WTC11 (cell line): ENCODE measurements at regions not wholly inside any gene's neighbourhood (a gene's known extent, or its start where the extent isn't known, plus 50 kb on each side); places are given as distances from the start of the nearest gene placed in this dataset.

Experiments used
- ATAC-seq: fragments of 200-7000 bp; cut with Tn5 transposase; 2 replicates; pipeline ENCODE4 v1.10.0; 2021; ENCODE audit warnings: mild to moderate bottlenecking, moderate library complexity
- CTCF ChIA-PET: fragments of 300-600 bp; sonication (Branson Sonifier 250); formaldehyde crosslinking; loops from one replicate; lab custom pipeline; 2021; ENCODE audit warnings: antibody characterized with exemption; lab: Charles Lee
- POLR2A ChIA-PET: fragments of 350-600 bp; sonication (Branson Sonifier 250); formaldehyde crosslinking; loops from one replicate; lab custom pipeline; 2021; ENCODE audit warnings: antibody characterized with exemption; lab: Charles Lee
- DNase-seq: peaks from one replicate; pipeline ENCODE4 v3.0.0; 2021; ENCODE audit warnings: low spot score
- H3K27ac Mint-ChIP-seq: 2 replicates; pipeline ENCODE4 v1.8.0; 2021; ENCODE audit warnings: mixed read lengths
- H3K27me3 Mint-ChIP-seq: 2 replicates; pipeline ENCODE4 v1.8.0; 2021; ENCODE audit warnings: low read depth, mild to moderate bottlenecking, moderate library complexity, mixed read lengths
- H3K36me3 Mint-ChIP-seq: 2 replicates; pipeline ENCODE4 v1.8.0; 2021; ENCODE audit warnings: mixed read lengths
- H3K4me1 Mint-ChIP-seq: 2 replicates; pipeline ENCODE4 v1.8.0; 2022; ENCODE audit warnings: mixed read lengths
- H3K4me3 Mint-ChIP-seq: 2 replicates; pipeline ENCODE4 v1.8.0; 2021; ENCODE audit warnings: mild to moderate bottlenecking, moderate library complexity, mixed read lengths
- H3K9me3 Mint-ChIP-seq: 2 replicates; pipeline ENCODE4 v1.8.0; 2021; ENCODE audit warnings: mixed read lengths
- CDX4 ChIP-seq: fragments of 250-450 bp; sonication (Bioruptor Pico); IDR thresholded peaks from 2 replicates; pipeline ENCODE4 v1.9.0; 2021; ENCODE audit warnings: moderate library complexity, mild to moderate bottlenecking, inconsistent platforms, borderline replicate concordance
- CREB1 ChIP-seq: sonication (generic); formaldehyde crosslinking; IDR thresholded peaks from 2 replicates; pipeline ENCODE4 v1.8.0; 2023; ENCODE audit warnings: mild to moderate bottlenecking, missing genetic modification reagents
- GABPB1 ChIP-seq: sonication (generic); formaldehyde crosslinking; IDR thresholded peaks from 2 replicates; pipeline ENCODE4 v1.8.1; 2023; ENCODE audit warnings: mild to moderate bottlenecking, missing genetic modification reagents
- GRHL2 ChIP-seq: fragments of 250-450 bp; sonication (Bioruptor Pico); IDR thresholded peaks from 2 replicates; pipeline ENCODE4 v1.8.0; 2022; ENCODE audit warnings: mild to moderate bottlenecking, moderate library complexity; ENCODE audit not compliant: insufficient replicate concordance, severe bottlenecking
- GTF2I ChIP-seq: fragments of 250-450 bp; sonication (Bioruptor Pico); conservative IDR thresholded peaks from 2 replicates; pipeline ENCODE4 v1.4.0; 2021; ENCODE audit warnings: mild to moderate bottlenecking
- HMGXB4 ChIP-seq: sonication (generic); formaldehyde crosslinking; IDR thresholded peaks from 2 replicates; pipeline ENCODE4 v1.8.1; 2023; ENCODE audit warnings: mild to moderate bottlenecking, moderate library complexity, missing genetic modification reagents
- MAX ChIP-seq: sonication (generic); formaldehyde crosslinking; IDR thresholded peaks from 2 replicates; pipeline ENCODE4 v1.8.0; 2022; ENCODE audit warnings: mild to moderate bottlenecking, missing genetic modification reagents
- MLX ChIP-seq: sonication (generic); formaldehyde crosslinking; IDR thresholded peaks from 2 replicates; pipeline ENCODE4 v1.8.1; 2023; ENCODE audit warnings: mild to moderate bottlenecking, missing genetic modification reagents, moderate library complexity
- NFYB ChIP-seq: sonication (generic); formaldehyde crosslinking; conservative IDR thresholded peaks from 2 replicates; pipeline ENCODE4 v1.8.0; 2022; ENCODE audit warnings: low read depth, missing genetic modification reagents
- TEAD1 ChIP-seq: sonication (generic); formaldehyde crosslinking; IDR thresholded peaks from 2 replicates; pipeline ENCODE4 v1.8.0; 2022; ENCODE audit warnings: mild to moderate bottlenecking, missing genetic modification reagents
- TP53 ChIP-seq: sonication (generic); formaldehyde crosslinking; IDR thresholded peaks from 2 replicates; pipeline ENCODE4 v1.8.1; 2023; ENCODE audit warnings: mild to moderate bottlenecking, missing genetic modification reagents
- ZNF396 ChIP-seq: fragments of 250-450 bp; sonication (Bioruptor Pico); IDR thresholded peaks from 2 replicates; pipeline ENCODE4 v1.8.0; 2021; ENCODE audit warnings: mild to moderate bottlenecking, moderate library complexity, borderline replicate concordance
- ZNF416 ChIP-seq: fragments of 250-450 bp; sonication (Bioruptor Pico); IDR thresholded peaks from 2 replicates; pipeline ENCODE4 v1.9.0; 2021; ENCODE audit warnings: mild to moderate bottlenecking, inconsistent platforms
- ZNF532 ChIP-seq: fragments of 250-450 bp; sonication (Bioruptor Pico); IDR thresholded peaks from 2 replicates; pipeline ENCODE4 v1.9.0; 2021; ENCODE audit warnings: mild to moderate bottlenecking, borderline replicate concordance
- TF ChIP-seq, protein P1 (sequence below): sonication (generic); formaldehyde crosslinking; IDR thresholded peaks from 2 replicates; pipeline ENCODE4 v1.8.0; 2022; ENCODE audit warnings: mild to moderate bottlenecking, missing genetic modification reagents
- TF ChIP-seq, protein P2 (sequence below): fragments of 250-450 bp; sonication (Bioruptor Pico); IDR thresholded peaks from 2 replicates; pipeline ENCODE4 v1.9.0; 2021; ENCODE audit warnings: mild to moderate bottlenecking
- TF ChIP-seq, protein P3 (sequence below): sonication (generic); formaldehyde crosslinking; conservative IDR thresholded peaks from 2 replicates; pipeline ENCODE4 v1.8.1; 2023; ENCODE audit warnings: mild to moderate bottlenecking, low read depth, missing genetic modification reagents, moderate library complexity
- TF ChIP-seq, protein P4 (sequence below): sonication (generic); formaldehyde crosslinking; IDR thresholded peaks from 2 replicates; pipeline ENCODE4 v1.8.1; 2023; ENCODE audit warnings: mild to moderate bottlenecking, missing genetic modification reagents, moderate library complexity

DNA sequence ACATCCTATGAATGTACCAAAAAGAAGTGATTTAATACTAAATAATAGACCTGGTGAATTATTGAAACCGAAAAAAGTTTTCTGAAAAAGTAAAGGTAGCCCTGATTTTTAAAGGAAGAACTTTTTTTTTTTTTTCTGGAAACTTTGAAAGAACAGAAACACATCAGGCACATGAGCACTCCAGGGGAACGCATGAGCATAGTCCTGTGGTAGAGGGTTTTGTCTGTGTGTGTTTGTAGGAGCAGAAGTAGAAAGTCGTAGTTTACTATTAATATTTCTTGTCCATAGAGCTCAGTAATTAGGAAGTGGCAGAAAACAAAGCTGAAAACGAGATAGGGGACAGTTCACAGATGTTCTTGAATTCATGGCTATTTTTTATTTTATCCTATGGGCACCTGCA, 1175.9 kb upstream of the B3GALT2 start:
- Mint-ChIP-seq H3K9me3 (0 out of 2 replicates have a peak, but pooled peaks cover 3% of the 10 kb centered on the region), H3K4me3 (no peak overlapping the region), H3K36me3 (no peaks in the 10 kb centered on the region), H3K27ac (no peak overlapping the region), H3K4me1 (no peaks in the 10 kb centered on the region), H3K27me3 (no peaks in the 10 kb centered on the region)
- DNase-seq: no peak
- TF ChIP-seq TEAD1 (CRISPR knock-in tag) (no peak), ZNF396 (CRISPR knock-in tag) (no peak), ZNF532 (CRISPR knock-in tag) (no peak), HMGXB4 (no peak), TP53 (no peak), MLX (CRISPR knock-in tag) (no peak), MAX (CRISPR knock-in tag) (no peak), ZNF416 (no peak)
- TF ChIP-seq, protein P1, sequence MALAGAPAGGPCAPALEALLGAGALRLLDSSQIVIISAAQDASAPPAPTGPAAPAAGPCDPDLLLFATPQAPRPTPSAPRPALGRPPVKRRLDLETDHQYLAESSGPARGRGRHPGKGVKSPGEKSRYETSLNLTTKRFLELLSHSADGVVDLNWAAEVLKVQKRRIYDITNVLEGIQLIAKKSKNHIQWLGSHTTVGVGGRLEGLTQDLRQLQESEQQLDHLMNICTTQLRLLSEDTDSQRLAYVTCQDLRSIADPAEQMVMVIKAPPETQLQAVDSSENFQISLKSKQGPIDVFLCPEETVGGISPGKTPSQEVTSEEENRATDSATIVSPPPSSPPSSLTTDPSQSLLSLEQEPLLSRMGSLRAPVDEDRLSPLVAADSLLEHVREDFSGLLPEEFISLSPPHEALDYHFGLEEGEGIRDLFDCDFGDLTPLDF (CRISPR knock-in tag): no peak
- TF ChIP-seq, protein P2, sequence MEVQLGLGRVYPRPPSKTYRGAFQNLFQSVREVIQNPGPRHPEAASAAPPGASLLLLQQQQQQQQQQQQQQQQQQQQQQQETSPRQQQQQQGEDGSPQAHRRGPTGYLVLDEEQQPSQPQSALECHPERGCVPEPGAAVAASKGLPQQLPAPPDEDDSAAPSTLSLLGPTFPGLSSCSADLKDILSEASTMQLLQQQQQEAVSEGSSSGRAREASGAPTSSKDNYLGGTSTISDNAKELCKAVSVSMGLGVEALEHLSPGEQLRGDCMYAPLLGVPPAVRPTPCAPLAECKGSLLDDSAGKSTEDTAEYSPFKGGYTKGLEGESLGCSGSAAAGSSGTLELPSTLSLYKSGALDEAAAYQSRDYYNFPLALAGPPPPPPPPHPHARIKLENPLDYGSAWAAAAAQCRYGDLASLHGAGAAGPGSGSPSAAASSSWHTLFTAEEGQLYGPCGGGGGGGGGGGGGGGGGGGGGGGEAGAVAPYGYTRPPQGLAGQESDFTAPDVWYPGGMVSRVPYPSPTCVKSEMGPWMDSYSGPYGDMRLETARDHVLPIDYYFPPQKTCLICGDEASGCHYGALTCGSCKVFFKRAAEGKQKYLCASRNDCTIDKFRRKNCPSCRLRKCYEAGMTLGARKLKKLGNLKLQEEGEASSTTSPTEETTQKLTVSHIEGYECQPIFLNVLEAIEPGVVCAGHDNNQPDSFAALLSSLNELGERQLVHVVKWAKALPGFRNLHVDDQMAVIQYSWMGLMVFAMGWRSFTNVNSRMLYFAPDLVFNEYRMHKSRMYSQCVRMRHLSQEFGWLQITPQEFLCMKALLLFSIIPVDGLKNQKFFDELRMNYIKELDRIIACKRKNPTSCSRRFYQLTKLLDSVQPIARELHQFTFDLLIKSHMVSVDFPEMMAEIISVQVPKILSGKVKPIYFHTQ (CRISPR knock-in tag): no peak
- CTCF ChIA-PET: interaction anchor here (0.9 kb wide), 1 partner anchor 20 kb away, joined by 6 read pairs; no protein-coding TSS in a partner anchor
- no peak for ATAC-seq
- POLR2A ChIA-PET: no interaction called here

- DNase-seq: no peak
- no peaks in the 10 kb centered on the region for H3K36me3 Mint-ChIP-seq
- no peaks in the 10 kb centered on the region for H3K4me1 Mint-ChIP-seq
- POLR2A ChIA-PET: no interaction called here
- H3K27me3 Mint-ChIP-seq: no peaks in the 10 kb centered on the region
- H3K27ac Mint-ChIP-seq: no peak overlapping the region
- no peak for ATAC-seq
- 0 out of 2 replicates have a peak, but pooled peaks cover 3% of the 10 kb centered on the region for H3K9me3 Mint-ChIP-seq
- CTCF ChIA-PET: no interaction called here
- no peak overlapping the region for H3K4me3 Mint-ChIP-seq
- TF ChIP-seq GABPB1 (CRISPR knock-in tag) (no peak), ZNF416 (no peak), GTF2I (CRISPR knock-in tag) (no peak), NFYB (CRISPR knock-in tag) (no peak), TEAD1 (CRISPR knock-in tag) (no peak), CREB1 (no peak), GRHL2 (CRISPR knock-in tag) (no peak), CDX4 (no peak)
- TF ChIP-seq, protein P3, sequence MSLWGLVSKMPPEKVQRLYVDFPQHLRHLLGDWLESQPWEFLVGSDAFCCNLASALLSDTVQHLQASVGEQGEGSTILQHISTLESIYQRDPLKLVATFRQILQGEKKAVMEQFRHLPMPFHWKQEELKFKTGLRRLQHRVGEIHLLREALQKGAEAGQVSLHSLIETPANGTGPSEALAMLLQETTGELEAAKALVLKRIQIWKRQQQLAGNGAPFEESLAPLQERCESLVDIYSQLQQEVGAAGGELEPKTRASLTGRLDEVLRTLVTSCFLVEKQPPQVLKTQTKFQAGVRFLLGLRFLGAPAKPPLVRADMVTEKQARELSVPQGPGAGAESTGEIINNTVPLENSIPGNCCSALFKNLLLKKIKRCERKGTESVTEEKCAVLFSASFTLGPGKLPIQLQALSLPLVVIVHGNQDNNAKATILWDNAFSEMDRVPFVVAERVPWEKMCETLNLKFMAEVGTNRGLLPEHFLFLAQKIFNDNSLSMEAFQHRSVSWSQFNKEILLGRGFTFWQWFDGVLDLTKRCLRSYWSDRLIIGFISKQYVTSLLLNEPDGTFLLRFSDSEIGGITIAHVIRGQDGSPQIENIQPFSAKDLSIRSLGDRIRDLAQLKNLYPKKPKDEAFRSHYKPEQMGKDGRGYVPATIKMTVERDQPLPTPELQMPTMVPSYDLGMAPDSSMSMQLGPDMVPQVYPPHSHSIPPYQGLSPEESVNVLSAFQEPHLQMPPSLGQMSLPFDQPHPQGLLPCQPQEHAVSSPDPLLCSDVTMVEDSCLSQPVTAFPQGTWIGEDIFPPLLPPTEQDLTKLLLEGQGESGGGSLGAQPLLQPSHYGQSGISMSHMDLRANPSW (CRISPR knock-in tag): no peak
- TF ChIP-seq, protein P4, sequence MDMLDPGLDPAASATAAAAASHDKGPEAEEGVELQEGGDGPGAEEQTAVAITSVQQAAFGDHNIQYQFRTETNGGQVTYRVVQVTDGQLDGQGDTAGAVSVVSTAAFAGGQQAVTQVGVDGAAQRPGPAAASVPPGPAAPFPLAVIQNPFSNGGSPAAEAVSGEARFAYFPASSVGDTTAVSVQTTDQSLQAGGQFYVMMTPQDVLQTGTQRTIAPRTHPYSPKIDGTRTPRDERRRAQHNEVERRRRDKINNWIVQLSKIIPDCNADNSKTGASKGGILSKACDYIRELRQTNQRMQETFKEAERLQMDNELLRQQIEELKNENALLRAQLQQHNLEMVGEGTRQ (CRISPR knock-in tag): no peak
Observed at GRCh38 chr1:194361374-194362131, 1175.1 kb upstream of the B3GALT2 start.
